ENCODE measurements at regions not wholly inside any gene's neighbourhood (a gene's known extent, or its start where the extent isn't known, plus 50 kb on each side); places are given as distances from the start of the nearest gene placed in this dataset.

GRCh38 chr14:34368115-34368970 lies 93.7 kb downstream of the SPTSSA start (continued):
- TF ChIP-seq ZNF10 (CRISPR knock-in tag; IDR thresholded peaks at IDR 0.05; ENCODE audit: borderline replicate concordance, low read depth), result no peak
- TF ChIP-seq KAT8 (CRISPR knock-in tag; IDR thresholded peaks at IDR 0.05), result peak; percentile 57; the same call in 1 of the 2 replicates
- no peak for TF ChIP-seq ZNF687 (CRISPR knock-in tag; IDR thresholded peaks at IDR 0.05)
- TF ChIP-seq POLR2A (IDR thresholded peaks at IDR 0.05; ENCODE audit: insufficient read depth in 1 of 2, low read depth in 2 of 2, low read length in 2 of 2), result no peak
- no peak for TF ChIP-seq RFX1 (IDR thresholded peaks at IDR 0.05)
- TF ChIP-seq ZNF225 (CRISPR knock-in tag; IDR thresholded peaks at IDR 0.05), result no peak
- no peak for TF ChIP-seq HNRNPL (IDR thresholded peaks at IDR 0.05; ENCODE audit: low read depth, low read length)
- no peak; the same call in 1 of the 2 replicates for TF ChIP-seq ZNF256 (CRISPR knock-in tag; conservative IDR thresholded peaks at IDR 0.05)
- TF ChIP-seq KDM5B (CRISPR knock-in tag; IDR thresholded peaks at IDR 0.05; ENCODE audit: borderline replicate concordance), result no peak
- TF ChIP-seq, protein P1, sequence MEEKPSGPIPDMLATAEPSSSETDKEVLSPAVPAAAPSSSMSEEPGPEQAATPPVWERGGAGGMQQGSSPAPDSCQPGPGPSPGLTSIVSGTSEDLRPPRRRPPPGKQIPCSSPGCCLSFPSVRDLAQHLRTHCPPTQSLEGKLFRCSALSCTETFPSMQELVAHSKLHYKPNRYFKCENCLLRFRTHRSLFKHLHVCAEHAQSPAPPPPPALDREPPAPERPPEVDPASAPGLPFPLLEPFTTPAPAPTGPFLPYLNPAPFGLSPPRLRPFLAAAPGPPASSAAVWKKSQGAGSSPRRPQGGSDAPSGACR (CRISPR knock-in tag; IDR thresholded peaks at IDR 0.05), result no peak
- peak; percentile 85 for TF ChIP-seq HOXA5 (CRISPR knock-in tag; IDR thresholded peaks at IDR 0.05)
- TF ChIP-seq ZNF83 (CRISPR knock-in tag; IDR thresholded peaks at IDR 0.05; ENCODE audit: borderline replicate concordance), result no peak
- TF ChIP-seq, protein P2, sequence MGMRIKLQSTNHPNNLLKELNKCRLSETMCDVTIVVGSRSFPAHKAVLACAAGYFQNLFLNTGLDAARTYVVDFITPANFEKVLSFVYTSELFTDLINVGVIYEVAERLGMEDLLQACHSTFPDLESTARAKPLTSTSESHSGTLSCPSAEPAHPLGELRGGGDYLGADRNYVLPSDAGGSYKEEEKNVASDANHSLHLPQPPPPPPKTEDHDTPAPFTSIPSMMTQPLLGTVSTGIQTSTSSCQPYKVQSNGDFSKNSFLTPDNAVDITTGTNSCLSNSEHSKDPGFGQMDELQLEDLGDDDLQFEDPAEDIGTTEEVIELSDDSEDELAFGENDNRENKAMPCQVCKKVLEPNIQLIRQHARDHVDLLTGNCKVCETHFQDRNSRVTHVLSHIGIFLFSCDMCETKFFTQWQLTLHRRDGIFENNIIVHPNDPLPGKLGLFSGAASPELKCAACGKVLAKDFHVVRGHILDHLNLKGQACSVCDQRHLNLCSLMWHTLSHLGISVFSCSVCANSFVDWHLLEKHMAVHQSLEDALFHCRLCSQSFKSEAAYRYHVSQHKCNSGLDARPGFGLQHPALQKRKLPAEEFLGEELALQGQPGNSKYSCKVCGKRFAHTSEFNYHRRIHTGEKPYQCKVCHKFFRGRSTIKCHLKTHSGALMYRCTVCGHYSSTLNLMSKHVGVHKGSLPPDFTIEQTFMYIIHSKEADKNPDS (CRISPR knock-in tag; IDR thresholded peaks at IDR 0.05), result no peak
- no peak for TF ChIP-seq U2AF2 (IDR thresholded peaks at IDR 0.05; ENCODE audit: low read depth, low read length)
- TF ChIP-seq ZMYM2 (CRISPR knock-in tag; IDR thresholded peaks at IDR 0.05), result peak; percentile 75; the same call in 1 of the 2 replicates
- peak; percentile 83 for TF ChIP-seq ATF3 (CRISPR knock-in tag; IDR thresholded peaks at IDR 0.05)
- TF ChIP-seq, protein P3, sequence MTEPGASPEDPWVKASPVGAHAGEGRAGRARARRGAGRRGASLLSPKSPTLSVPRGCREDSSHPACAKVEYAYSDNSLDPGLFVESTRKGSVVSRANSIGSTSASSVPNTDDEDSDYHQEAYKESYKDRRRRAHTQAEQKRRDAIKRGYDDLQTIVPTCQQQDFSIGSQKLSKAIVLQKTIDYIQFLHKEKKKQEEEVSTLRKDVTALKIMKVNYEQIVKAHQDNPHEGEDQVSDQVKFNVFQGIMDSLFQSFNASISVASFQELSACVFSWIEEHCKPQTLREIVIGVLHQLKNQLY (CRISPR knock-in tag; IDR thresholded peaks at IDR 0.05), result no peak
- no peak for TF ChIP-seq ZNF562 (CRISPR knock-in tag; IDR thresholded peaks at IDR 0.05; ENCODE audit: borderline replicate concordance)
- no peak; the same call in 1 of the 2 replicates for TF ChIP-seq TFDP2 (CRISPR knock-in tag; IDR thresholded peaks at IDR 0.05)
- TF ChIP-seq HDAC6 (IDR thresholded peaks at IDR 0.05; ENCODE audit: low read depth, low read length), result no peak
- no peak for TF ChIP-seq ZNF329 (CRISPR knock-in tag; IDR thresholded peaks at IDR 0.05; ENCODE audit: low read depth)

All from HepG2 (cell line).